KBM-7 (cell line): ENCODE measurements at regions not wholly inside any gene's neighbourhood (a gene's known extent, or its start where the extent isn't known, plus 50 kb on each side); places are given as distances from the start of the nearest gene placed in this dataset.

Experiments used
- DNase-seq: peaks from one replicate; pipeline ENCODE4 v3.0.0-alpha.2; 2015
- in situ Hi-C: fragments of 300-500 bp; cut with MboI; formaldehyde crosslinking; loops from 2 replicates; pipeline ENCODE4 v1.14.3; 2020; ENCODE audit warnings: low sequenced_read_pairs, low pct_unique_long_range_greater_than_20kb, mixed read lengths

DNA sequence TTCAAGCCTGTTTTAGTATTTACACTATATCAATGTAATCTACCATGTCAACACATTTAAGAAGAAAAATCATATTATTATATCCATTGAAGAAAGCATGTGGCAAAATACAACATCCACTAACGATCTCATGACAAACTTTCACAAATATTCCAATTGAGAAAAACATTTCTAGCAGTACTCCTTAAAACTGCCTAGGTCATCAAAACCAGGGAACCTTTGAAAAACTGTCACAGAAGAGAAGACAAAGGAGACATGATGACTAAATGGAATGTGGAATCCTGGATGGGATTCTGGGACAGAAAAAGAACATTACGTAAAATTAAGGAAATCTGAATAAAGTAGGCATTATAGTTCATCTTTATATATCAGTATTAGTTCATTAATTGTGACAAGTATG, 1091.3 kb upstream of the CDH6 start:
- DNase-seq: no peak
- in situ Hi-C loops: no loop called here

DNA sequence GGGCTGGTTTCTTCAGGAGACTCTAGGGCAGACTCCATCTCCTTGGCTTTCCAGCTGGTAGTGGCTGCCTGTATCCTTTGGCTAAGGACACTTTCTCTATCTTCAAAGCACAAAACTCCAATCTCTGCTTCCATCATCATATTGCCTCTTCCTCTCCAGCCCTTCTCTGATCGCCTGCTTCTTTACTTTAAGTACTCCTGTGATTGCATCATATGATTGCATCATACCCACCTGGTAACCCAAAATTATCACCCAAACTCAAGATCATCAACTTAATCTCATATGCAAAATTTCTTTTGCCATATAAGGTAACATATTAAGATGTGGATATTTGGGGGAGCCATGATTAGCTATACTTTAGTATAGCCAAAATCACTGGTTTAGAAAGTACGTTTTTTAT, 1092.6 kb upstream of the CDH6 start:
- no peak for DNase-seq
- in situ Hi-C loops: no loop called here

DNA sequence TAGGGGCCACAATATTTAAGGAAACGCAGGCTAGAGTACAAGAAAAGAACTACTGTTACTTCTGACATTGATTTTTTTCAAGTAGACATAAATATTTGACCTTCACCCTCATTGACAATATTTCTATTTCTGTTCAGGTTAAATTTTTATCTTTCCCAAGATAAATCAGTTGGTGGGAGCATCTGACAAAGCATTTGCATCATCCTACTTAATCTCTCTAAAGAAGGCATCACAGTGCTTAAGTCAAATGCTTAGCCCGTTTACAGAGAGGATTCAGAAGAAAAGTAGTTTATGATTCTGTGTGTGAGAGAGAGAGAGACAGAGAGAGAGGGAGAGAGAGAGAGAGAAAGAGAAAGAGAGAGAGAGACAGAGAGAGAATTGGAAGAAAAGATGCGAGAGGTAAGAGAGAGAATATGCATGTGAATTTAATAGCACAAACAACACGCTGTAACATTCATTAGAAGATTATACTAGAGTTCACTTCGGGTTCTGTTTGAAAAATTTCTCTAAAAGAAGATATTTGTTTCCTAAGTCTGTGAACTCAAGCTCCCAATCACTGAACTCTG, 1093.3 kb upstream of the CDH6 start:
- DNase-seq: no peak

DNA sequence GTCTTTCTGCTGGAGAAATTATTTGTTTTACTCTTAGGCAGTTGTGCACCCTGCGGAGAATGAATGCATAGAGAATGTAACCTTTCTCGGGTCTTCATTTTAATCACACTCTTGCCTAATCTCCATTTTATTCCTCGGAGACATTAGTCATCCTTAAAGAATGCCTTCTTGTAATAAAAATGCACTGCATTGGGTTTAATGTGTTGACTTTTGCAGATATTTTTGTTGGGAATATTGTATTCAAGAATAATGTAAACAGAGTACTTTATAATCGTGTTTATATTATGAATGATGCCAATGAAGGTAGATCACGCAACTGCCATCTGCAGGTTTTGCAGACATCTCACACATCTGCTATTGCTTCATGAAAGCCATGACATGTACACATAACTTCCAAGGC, 1093.9 kb upstream of the CDH6 start:
- DNase-seq: no peak
- in situ Hi-C loops: no loop called here

More for the DNA sequence above, 1093.3 kb upstream of the CDH6 start:
- in situ Hi-C loops: no loop called here

DNA sequence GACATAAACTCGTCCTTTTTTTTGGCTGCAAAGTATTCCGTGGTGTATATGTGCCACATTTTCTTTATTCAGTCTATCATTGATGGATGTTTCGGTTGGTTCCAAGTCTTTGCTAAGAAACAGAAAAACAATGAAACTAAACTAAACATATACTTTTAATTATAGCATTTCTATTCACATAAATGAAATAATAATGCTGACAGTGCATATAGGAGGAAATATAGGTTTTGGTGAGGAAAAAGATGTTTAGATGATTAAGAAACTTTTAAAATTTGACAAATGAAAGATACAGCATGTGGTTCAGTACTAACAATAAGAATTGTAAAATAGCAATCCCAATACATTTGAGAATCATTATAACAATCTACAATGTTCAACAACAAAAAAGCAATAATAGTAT, 1094.5 kb upstream of the CDH6 start:
- in situ Hi-C loops: no loop called here
- no peak for DNase-seq

DNA sequence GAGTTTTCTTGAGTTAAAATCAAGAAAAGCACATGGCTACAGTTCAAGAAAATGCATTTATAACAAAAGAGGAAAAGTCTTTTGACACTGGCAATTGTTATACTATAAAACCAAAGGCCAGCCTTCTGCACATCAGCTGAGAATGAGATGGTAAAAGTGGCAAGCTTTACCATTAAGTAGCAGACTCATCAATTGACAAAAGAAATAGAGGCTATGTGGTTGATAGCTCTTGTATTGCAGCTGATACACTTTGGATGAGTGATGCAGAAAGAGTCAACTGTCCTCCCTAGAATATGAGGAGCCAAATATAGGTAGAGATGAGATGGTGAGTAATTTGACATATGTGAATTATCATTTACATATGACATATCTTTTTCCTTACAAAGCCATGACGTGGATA, 1100.9 kb upstream of the CDH6 start:
- in situ Hi-C loops: no loop called here

DNA sequence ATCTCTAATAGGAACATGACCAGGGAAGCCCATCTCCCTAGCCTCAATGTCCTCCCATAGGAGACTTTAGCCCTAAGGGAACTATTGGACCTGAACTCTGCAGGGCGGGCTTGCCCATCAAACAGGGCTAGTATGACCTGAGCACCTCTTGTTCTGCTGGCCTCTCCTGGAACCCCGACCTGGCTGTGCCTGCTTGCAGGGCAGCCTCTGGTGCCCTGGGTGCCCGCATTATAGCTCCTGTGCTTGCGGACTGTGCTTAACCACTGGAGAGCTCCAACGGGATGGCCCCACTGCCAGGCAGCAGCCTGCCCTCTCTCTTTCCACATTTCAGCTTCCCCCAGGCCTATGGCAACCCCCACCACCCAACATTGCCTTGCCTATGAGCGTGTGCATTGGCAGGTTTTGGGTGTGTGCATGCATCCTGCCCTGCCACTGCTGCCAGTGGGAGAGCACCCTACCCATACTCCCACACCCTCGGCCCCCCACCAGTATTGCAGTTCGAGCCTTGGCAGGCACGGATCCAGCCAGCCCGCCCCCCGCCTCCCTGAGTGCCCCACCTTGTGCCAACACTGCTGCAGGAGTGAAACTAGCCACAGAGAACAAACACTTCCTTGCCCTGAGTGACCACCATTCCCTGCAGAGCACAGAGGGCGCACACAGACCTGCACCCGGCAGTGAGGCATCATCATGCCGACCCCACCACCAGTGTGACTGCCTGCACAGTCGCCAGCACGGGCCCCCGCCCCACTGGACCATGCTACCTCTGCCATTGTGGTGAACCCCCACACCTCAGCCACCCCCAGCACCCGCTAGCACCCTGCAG, 1123.8 kb upstream of the CDH6 start:
- in situ Hi-C loops: no loop called here
- DNase-seq: no peak

More for the DNA sequence above, 1100.9 kb upstream of the CDH6 start:
- no peak for DNase-seq

DNA sequence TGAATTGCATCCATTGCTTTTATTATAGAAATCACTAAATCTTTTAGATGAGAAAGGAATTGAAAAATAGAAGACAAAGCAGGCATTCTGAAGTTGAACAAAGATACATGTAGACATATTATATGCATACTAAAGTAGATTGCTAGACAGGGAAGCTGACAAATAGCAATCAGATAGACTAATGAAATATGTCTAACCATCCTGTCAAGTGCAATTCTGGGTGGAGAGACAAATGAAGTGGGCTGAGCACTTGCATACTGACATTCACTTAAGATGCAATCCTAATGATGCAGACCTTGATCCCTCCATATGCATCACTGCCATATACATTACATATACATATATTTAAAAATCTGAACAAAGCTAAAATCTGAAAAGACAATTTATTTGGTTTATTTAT, 1130.0 kb upstream of the CDH6 start:
- in situ Hi-C loops: no loop called here
- DNase-seq: no peak

DNA sequence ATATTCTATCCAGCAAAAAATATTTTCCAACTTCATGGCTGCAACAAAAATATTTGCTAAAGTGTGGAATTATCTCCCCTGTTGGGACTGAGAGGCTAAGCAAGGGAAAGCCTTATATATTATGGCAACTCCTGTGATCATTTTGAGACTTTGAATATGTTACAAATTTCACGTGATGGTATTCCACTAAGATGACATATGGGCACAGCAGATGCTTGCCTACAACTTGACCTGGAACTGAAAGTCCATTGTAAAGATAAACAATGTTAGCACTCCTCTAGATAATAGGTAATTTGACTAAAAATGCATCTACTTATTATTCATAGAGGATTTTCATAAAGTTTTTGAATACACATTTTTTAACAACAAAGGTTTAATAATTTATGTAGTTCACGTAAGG, 1141.5 kb upstream of the CDH6 start:
- DNase-seq: no peak
- in situ Hi-C loops: no loop called here

DNA sequence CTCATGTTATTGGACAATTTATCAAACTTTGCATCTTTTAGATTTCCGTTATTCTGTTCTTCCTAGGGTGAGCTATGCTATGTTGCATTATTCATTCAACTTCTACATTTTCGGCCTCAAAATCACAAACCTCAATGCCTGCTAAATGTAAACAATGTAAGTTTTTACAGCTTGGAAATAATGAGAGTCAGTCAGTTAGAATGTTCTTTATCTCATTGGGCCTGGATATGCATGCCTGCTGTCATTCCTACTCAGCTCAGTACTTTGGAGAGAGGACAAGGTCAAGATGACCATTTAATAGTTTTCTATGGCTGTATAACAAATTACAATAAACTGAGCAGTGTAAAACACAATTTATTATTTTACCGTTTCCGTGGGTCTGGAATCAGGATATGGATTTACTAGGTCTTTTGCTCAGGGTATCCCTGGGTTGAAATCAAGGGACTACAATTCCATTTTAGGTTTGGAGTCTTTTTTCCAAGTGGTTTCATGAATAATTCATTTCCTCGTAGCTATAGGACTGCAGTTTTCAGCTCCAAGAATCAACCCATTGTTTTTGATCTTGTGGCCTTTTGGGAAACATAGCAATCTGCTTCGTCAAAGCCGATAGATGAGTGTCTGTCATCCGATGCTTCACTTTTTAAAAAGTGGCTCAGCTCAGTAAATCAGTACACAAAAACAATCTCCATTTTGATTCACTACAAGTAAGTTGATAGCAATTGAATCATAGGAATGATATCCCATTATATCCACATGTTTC, 1143.2 kb upstream of the CDH6 start:
- DNase-seq: no peak
- in situ Hi-C loops: no loop called here

DNA sequence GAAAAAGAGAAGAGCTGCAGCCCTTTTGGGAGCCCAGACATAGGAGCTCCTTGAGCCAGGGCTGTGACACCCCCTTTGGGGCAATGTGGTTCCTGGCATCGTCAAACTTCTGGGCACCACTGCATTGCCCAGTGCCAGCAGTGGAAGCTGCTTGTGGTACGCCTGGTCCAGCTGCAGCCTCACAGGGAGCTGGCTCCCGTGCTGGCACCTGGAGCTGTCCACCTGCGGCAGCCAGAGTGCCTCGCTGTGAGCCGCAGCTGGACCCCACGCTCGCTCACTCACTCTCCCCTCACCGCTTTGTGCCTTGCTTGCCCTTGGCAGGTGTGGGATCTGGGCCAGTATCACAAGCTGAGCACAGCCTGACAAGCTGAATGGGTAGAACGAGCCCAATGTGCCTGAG, 1150.8 kb upstream of the CDH6 start:
- no peak for DNase-seq
- in situ Hi-C loops: no loop called here

DNA sequence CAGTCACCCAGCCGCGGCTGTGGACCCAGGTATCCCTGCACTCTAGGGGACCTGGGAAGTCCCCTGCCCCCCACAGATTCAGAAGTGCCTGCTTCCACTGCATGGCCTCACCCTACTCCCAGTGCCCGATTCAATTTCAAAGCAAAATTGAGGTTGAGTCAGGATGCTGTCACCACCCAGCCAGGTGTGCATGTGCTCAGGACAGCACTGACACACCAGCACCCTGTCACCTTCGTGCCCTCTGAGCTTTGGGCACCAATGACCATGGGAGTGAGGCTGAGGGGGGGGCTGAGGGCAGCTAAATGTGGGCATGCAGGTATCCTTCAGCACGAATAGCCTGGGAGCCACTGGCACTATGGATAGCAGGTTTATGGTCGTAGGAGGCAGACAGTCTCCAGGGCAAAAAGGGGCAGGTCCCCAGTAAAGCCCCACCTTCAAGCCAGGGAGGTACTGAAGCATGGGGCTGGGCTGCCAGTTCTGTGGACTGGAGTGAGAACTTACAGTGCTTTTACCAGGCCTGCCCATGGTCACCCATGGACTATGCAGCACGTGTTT, 1151.6 kb upstream of the CDH6 start:
- no peak for DNase-seq

DNA sequence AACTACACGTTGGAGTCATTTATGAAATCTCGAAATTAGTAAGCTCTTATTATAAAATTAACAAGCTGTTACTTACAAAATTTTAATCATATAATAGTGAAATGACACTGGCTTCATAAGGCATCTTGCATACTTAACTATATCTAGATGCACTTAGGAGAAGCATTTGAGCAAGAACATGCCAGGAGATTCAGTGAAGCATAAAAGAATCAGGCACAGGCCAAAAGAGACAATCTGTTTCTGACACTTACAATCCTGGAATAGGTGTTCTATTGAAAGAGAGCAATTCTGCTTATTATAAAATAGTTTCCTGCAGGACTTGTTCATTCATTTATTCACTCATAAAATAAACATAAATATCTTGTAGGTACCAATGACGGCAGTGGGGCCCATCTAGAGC, 1152.2 kb upstream of the CDH6 start:
- DNase-seq: no peak
- in situ Hi-C loops: no loop called here

More for the DNA sequence above, 1151.6 kb upstream of the CDH6 start:
- in situ Hi-C loops: no loop called here

DNA sequence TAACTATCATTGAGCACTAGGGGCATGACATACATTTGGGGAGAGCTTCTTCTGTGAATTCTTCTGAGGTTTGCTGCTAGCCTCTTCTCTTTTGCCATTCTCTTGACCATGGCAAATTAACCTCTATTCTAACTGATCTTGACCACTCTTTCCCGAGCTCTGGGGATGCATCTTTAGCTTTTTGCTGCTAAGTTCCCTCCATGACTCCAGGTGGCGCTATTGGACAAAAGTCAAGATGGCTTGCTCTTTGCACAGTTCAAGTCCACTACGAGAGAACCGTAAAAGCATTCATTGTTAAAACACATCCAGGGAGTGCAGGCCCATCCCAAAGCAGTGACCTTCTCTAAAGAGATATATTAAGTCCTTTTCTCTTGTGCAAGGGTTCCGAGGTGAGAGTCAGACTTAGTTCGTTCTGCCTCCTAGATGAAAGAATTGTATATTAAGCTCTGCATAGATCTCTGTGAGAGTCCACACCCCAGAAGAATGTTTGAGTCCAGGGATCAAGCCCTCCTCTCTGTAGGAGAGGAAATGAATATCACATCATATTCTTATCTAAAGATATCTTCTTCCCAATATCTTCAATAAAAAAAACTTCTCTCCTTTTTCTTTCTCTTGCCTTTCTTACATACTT, 1152.9 kb upstream of the CDH6 start:
- peak; percentile 49 for DNase-seq
- in situ Hi-C loops: no loop called here

DNA sequence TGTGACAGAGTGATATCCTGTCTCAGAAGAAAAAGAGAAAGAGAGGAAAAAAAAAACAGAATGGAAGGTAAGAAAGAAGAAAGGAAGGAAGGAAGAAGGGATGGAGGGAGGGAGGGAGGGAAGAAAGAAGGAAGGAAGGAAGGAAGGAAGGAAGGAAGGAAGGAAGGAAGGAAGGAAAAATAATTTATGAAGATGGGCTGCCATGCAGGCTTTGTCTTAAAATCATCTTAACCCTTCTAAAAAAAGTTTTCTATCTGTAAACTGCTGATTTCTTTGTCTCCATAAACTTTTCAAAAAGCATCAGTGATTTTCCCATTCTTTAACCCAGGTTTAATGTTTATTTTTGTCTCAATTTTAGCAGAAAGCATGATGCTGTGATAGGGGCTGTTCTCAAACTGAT, 1154.1 kb upstream of the CDH6 start:
- no peak for DNase-seq
- in situ Hi-C loops: no loop called here

DNA sequence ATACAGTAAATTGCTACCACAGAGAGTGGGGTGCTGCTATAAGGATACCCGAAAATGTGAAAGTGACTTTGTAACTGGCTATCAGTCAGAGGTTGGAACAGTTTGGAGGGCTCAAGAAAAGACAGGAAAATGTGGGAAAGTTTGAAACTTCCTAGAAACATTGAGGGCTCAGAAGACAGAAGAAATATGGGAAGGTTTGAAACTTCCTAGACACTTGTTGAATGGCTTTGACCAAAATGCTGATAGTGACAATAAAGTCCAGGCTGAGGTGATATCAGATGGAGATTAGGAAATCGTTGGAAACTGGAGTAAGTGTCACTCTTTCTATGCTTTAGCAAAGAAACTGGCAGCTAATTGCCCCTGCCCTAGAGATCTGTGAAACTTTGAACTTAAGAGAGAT, 1158.6 kb upstream of the CDH6 start:
- in situ Hi-C loops: no loop called here
- no peak for DNase-seq

DNA sequence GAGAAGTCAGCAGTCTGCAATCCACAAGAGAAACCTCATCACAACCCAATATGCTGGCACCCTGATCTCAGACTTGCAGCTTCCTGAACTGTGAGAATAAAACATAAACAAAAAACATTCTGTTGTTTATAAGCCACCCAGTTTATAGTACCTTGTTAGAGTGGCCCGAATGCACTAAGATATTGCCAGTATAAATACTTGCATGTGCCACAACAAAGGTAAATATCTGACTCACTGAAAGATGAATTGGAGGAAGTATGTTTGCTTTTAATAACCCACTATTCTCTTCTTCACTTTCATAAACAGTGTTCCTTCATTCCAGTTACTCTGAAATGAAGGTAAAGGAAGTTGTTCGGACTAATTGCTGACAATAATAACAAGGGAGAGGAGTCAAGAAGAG, 1163.4 kb upstream of the CDH6 start:
- no peak for DNase-seq
- in situ Hi-C loops: no loop called here

DNA sequence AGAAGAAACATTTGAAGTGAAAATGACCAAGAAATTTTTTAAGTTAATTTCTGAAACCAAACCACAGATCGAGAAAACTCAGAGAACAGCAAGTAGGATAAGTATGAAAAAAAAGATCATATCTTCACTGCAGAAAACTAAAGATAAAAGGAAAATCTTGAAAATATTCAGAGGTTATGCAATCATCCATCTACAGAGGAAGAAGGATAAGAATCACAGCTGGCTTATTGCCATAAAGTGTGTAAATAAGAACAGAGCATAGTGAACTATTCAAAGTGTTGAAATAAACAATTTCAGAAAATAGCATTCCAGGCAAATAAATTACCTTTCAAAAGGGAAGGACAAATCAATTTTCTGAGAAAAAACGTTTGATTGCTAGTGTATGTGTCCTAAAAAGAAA, 1191.7 kb upstream of the CDH6 start:
- no peak for DNase-seq
- in situ Hi-C loops: no loop called here

DNA sequence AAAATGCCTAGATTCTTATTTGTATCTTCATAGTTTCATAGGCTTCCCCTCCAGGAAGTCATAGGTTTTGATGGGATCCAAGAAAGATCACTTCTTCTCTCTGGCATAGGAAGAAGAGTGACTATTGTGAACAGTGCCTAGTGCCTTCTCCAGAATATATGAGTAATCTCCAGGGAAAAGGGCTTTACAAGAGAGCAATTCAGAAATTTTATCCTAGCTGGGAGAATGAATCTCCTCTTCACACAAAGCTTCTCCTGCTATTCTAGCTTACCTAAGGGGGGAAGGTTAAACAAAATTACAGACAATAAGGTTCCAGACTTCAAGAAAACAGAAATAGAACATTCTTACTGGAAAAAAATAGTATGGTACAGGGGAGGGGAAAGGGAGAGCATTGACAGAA, 1193.3 kb upstream of the CDH6 start:
- in situ Hi-C loops: no loop called here
- no peak for DNase-seq

DNA sequence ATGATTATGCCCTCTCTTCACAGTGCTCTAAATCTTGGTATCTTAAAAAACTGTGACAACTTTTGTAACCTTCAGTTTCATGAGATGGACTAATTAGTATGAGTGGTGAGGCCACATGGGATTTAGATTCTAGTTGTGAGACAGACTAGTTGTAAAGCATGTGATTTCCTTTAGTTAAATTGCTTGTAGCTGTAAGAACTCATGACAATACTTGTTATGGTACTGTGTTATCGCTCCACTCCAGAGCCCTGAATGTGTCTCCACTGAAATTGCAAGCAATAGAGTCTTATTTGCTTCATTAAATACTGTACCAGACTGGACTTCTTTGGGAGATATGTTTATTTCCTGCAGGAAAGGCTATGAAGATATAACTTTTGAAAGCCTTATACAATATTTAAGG, 1198.3 kb upstream of the CDH6 start:
- DNase-seq: no peak
- in situ Hi-C loops: no loop called here
